Choroid plexus epithelial cell (primary cell): ENCODE measurements at regions not wholly inside any gene's neighbourhood (a gene's known extent, or its start where the extent isn't known, plus 50 kb on each side); places are given as distances from the start of the nearest gene placed in this dataset.
"Not testable (repeated sequence)": the region's sequence is repeated elsewhere in the genome, so short reads cannot be mapped to it uniquely, and the experiment has no call there.

ENCODE experiments used
- DNase-seq: peaks from one replicate; pipeline ENCODE4 v3.0.0-alpha.2; 2010; ENCODE audit warnings: low read depth
- H3K4me3 ChIP-seq: 2 replicates; pipeline ENCODE4 v1.5.1; 2011; ENCODE audit warnings: low read depth, mild to moderate bottlenecking, control low read depth, low read length, moderate library complexity
- CTCF ChIP-seq: conservative IDR thresholded peaks from 2 replicates; pipeline ENCODE4 v1.5.1; 2011; ENCODE audit warnings: low read depth, mild to moderate bottlenecking, control low read depth, inconsistent platforms, low read length, moderate library complexity

GRCh38 chr12:74235342-74235741 lies 302.3 kb upstream of the ATXN7L3B start:
- no peak overlapping the region for H3K4me3 ChIP-seq
- DNase-seq = no peak
- TF ChIP-seq CTCF = no peak

GRCh38 chr12:74241341-74241740 lies 296.3 kb upstream of the ATXN7L3B start:
- TF ChIP-seq CTCF = no peak
- no peak for DNase-seq
- H3K4me3 ChIP-seq = no peak overlapping the region

GRCh38 chr12:74242088-74242487 lies 295.5 kb upstream of the ATXN7L3B start:
- no peak for TF ChIP-seq CTCF

GRCh38 chr12:74245458-74245857 lies 292.2 kb upstream of the ATXN7L3B start:
- no peak for TF ChIP-seq CTCF
- no peak for DNase-seq

More at GRCh38 chr12:74242088-74242487, 295.5 kb upstream of the ATXN7L3B start:
- DNase-seq = no peak
- no peak overlapping the region for H3K4me3 ChIP-seq

GRCh38 chr12:74250891-74251290 lies 286.7 kb upstream of the ATXN7L3B start:
- no peak overlapping the region for H3K4me3 ChIP-seq
- TF ChIP-seq CTCF = no peak
- no peak for DNase-seq

More at GRCh38 chr12:74245458-74245857, 292.2 kb upstream of the ATXN7L3B start:
- H3K4me3 ChIP-seq = no peak overlapping the region

GRCh38 chr12:74253826-74254225 lies 283.8 kb upstream of the ATXN7L3B start:
- not testable (repeated sequence) for H3K4me3 ChIP-seq, DNase-seq

- no peak overlapping the region for H3K4me3 ChIP-seq
- no peak for TF ChIP-seq CTCF
- DNase-seq = no peak
These were observed 282.9 kb upstream of the ATXN7L3B start for GRCh38 chr12:74254784-74255183.

GRCh38 chr12:74259199-74259598 lies 278.4 kb upstream of the ATXN7L3B start:
- no peak overlapping the region for H3K4me3 ChIP-seq
- DNase-seq = no peak
- TF ChIP-seq CTCF = no peak
